ENCODE measurements at regions not wholly inside any gene's neighbourhood (a gene's known extent, or its start where the extent isn't known, plus 50 kb on each side); places are given as distances from the start of the nearest gene placed in this dataset.

DNA sequence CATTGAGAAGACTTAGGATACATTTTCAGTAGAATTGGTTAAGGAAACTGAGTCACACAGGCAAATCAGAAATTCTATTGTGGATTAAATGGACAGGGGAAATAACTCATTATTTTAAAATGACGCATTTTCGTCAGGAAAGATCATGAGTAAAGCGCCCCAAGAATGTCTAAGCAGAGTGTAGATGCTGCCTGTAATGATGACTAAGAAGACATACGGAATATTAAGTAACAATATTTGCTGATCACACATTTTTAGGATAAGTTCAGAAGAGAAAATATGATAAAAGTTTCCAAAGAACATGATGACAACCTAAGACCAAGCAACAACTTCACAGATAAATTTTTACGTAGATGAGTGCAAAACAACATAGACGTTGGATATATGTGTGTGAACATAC is 596.3 kb upstream of the TENM3 start:
- no peak overlapping the region for H2AFZ ChIP-seq (ENCODE audit: low read depth, low read length)
- no peaks in the 10 kb centered on the region for H3K9me3 Mint-ChIP-seq (ENCODE audit: unreplicated experiment)
- FAIRE-seq, result no peak
- no peaks in the 10 kb centered on the region for H3K27me3 Mint-ChIP-seq (ENCODE audit: low read depth, unreplicated experiment)
- no peaks in the 10 kb centered on the region for H3K36me3 ChIP-seq (ENCODE audit: insufficient read depth, low read length)
- H3K79me2 ChIP-seq (ENCODE audit: insufficient read depth, low read length), result no peaks in the 10 kb centered on the region
- no peak overlapping the region for H3K9ac ChIP-seq (ENCODE audit: low read length)
- H3K9me3 ChIP-seq (ENCODE audit: insufficient read depth, low read depth, low read length), result no peaks in the 10 kb centered on the region
- no peaks in the 10 kb centered on the region for H3K36me3 Mint-ChIP-seq (ENCODE audit: low read depth, unreplicated experiment)
- H3K4me1 Mint-ChIP-seq (ENCODE audit: low read depth, unreplicated experiment), result peaks cover 3% of the 10 kb centered on the region
- no peaks in the 10 kb centered on the region for H4K20me1 ChIP-seq (ENCODE audit: insufficient read depth, low read length)
- no peak overlapping the region for H3K27ac ChIP-seq (ENCODE audit: low read depth, low read length)
- peak overlapping the region; percentile 66 for H3K4me2 ChIP-seq (ENCODE audit: low read length)
- H3K27ac Mint-ChIP-seq (ENCODE audit: unreplicated experiment), result no peak overlapping the region
- no peak overlapping the region for H3K4me3 Mint-ChIP-seq (ENCODE audit: unreplicated experiment)
- TF ChIP-seq, protein P1, sequence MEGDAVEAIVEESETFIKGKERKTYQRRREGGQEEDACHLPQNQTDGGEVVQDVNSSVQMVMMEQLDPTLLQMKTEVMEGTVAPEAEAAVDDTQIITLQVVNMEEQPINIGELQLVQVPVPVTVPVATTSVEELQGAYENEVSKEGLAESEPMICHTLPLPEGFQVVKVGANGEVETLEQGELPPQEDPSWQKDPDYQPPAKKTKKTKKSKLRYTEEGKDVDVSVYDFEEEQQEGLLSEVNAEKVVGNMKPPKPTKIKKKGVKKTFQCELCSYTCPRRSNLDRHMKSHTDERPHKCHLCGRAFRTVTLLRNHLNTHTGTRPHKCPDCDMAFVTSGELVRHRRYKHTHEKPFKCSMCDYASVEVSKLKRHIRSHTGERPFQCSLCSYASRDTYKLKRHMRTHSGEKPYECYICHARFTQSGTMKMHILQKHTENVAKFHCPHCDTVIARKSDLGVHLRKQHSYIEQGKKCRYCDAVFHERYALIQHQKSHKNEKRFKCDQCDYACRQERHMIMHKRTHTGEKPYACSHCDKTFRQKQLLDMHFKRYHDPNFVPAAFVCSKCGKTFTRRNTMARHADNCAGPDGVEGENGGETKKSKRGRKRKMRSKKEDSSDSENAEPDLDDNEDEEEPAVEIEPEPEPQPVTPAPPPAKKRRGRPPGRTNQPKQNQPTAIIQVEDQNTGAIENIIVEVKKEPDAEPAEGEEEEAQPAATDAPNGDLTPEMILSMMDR (IDR thresholded peaks at IDR 0.05; ENCODE audit: insufficient read depth, low read depth, low read length), result no peak
- no peak for TF ChIP-seq EZH2 (IDR thresholded peaks at IDR 0.05; ENCODE audit: insufficient read depth, low read length)
- no peak overlapping the region for H3K4me3 ChIP-seq (ENCODE audit: insufficient read depth, low read depth, low read length)
- H3K27me3 ChIP-seq (ENCODE audit: insufficient read depth, low read length), result no peaks in the 10 kb centered on the region
- H3K4me1 ChIP-seq (ENCODE audit: insufficient read depth, low read length), result peaks cover 9% of the 10 kb centered on the region
- peak; percentile 52 for DNase-seq (ENCODE audit: low read depth)

DNA sequence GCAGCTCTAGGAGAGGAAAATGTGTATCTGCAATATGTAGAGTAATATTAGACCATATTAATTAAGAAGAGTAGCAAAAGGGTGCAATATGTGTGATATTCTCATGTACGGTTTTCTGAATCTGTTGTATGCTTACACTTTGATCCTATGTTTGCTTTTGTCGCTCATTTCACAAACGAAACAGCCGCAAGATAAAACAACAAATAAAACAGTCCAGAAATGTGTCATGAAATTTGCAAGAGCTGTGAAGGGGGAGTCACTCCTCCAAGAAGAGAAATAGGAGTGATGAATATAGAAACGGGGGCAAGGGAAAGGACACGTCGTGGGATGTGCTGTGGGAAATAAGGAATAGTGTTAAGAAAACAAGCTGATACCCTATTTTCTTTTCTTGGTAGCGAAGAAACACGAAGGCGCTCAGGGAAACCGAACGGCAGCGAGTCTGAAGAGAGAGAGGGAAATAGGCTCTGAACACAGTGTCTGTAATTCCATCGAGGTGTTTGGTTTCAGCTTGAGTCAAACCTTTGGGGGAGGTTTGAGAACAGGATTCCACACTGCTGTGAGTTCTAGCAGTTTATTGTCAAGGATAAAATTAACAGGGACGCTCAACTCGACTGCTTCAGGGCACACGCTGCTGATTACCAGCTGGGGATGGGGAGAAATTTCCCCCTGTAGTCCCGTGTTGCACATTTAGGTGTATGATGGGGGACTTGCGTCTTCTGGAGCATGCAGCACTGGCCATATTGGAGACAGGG is 595.6 kb upstream of the TENM3 start:
- H3K27ac ChIP-seq (ENCODE audit: low read depth, low read length), result peak overlapping the region; percentile 4
- peak overlapping the region; percentile 13 for H3K27ac Mint-ChIP-seq (ENCODE audit: unreplicated experiment)
- TF ChIP-seq, protein P1 (IDR thresholded peaks at IDR 0.05; ENCODE audit: insufficient read depth, low read depth, low read length), result no peak
- no peak for TF ChIP-seq EZH2 (IDR thresholded peaks at IDR 0.05; ENCODE audit: insufficient read depth, low read length)

More for the DNA sequence above, 595.6 kb upstream of the TENM3 start:
- Histone ChIP-seq H3K36me3 (ENCODE audit: insufficient read depth, low read length) (no peaks in the 10 kb centered on the region), H3K4me3 (ENCODE audit: insufficient read depth, low read depth, low read length) (peak overlapping the region; percentile 14), H2AFZ (ENCODE audit: low read depth, low read length) (no peak overlapping the region), H3K9ac (ENCODE audit: low read length) (peak overlapping the region; percentile 56), H3K4me1 (ENCODE audit: insufficient read depth, low read length) (peaks cover 9% of the 10 kb centered on the region), H3K27me3 (ENCODE audit: insufficient read depth, low read length) (no peaks in the 10 kb centered on the region), H3K79me2 (ENCODE audit: insufficient read depth, low read length) (no peaks in the 10 kb centered on the region), H4K20me1 (ENCODE audit: insufficient read depth, low read length) (no peaks in the 10 kb centered on the region), H3K9me3 (ENCODE audit: insufficient read depth, low read depth, low read length) (no peaks in the 10 kb centered on the region), H3K4me2 (ENCODE audit: low read length) (peak overlapping the region; percentile 66)
- no peak for DNase-seq (ENCODE audit: low read depth)
- Mint-ChIP-seq H3K4me1 (ENCODE audit: low read depth, unreplicated experiment) (peaks cover 5% of the 10 kb centered on the region), H3K4me3 (ENCODE audit: unreplicated experiment) (no peak overlapping the region), H3K9me3 (ENCODE audit: unreplicated experiment) (no peaks in the 10 kb centered on the region), H3K36me3 (ENCODE audit: low read depth, unreplicated experiment) (no peaks in the 10 kb centered on the region), H3K27me3 (ENCODE audit: low read depth, unreplicated experiment) (no peaks in the 10 kb centered on the region)
- no peak for FAIRE-seq
